ENCODE measurements at regions not wholly inside any gene's neighbourhood (a gene's known extent, or its start where the extent isn't known, plus 50 kb on each side); places are given as distances from the start of the nearest gene placed in this dataset.

- Histone ChIP-seq H3K9ac (replicated peaks; ENCODE audit: extremely low read depth, insufficient read depth, low read length) (no peak overlapping the region), H3K27ac (ENCODE audit: insufficient read depth, low read depth, low read length) (no peak overlapping the region), H2AFZ (ENCODE audit: low read depth, low read length) (no peak overlapping the region), H3K4me2 (ENCODE audit: insufficient read depth, low read length) (no peak overlapping the region), H3K79me2 (ENCODE audit: control insufficient read depth, insufficient read depth, low read length) (no peaks in the 10 kb centered on the region), H3K4me1 (ENCODE audit: control insufficient read depth, extremely low read depth, insufficient read depth, low read length) (no peaks in the 10 kb centered on the region), H4K20me1 (replicated peaks; ENCODE audit: control insufficient read depth, extremely low read depth, insufficient read depth, low read length) (no peaks in the 10 kb centered on the region), H3K9me1 (replicated peaks; ENCODE audit: control insufficient read depth, extremely low read depth, insufficient read depth, low read length) (no peaks in the 10 kb centered on the region), H3K27me3 (ENCODE audit: control insufficient read depth in 2 of 2, insufficient read depth in 2 of 2, low read length in 2 of 2) (no peaks in the 10 kb centered on the region), H3K36me3 (ENCODE audit: control insufficient read depth in 2 of 2, extremely low read depth in 1 of 2, insufficient read depth in 2 of 2, low read length in 2 of 2) (no peaks in the 10 kb centered on the region), H3K9me3 (replicated peaks; ENCODE audit: control insufficient read depth, insufficient read depth, low read length) (no peaks in the 10 kb centered on the region), H3K4me3 (replicated peaks in 1 of 3; ENCODE audit: insufficient read depth in 1 of 3, low read depth in 1 of 3, low read length in 3 of 3) (no peak overlapping the region)
- dilution Hi-C loops (cut with MboI; ENCODE audit: extremely low pct_ligation_motif_present, low sequenced_read_pairs): no loop called here
- CTCF ChIA-PET: interaction anchor here (1.3 to 1.8 kb wide), 2 partner anchors 19 to 23 kb away, joined by 5 read pairs; no protein-coding TSS in a partner anchor
- DNase-seq (ENCODE audit: low read depth, low spot score) (no peak), FAIRE-seq (no peak)
- intact Hi-C loops (cut with micrococcal nuclease): no loop called here
- TF ChIP-seq, protein P1, sequence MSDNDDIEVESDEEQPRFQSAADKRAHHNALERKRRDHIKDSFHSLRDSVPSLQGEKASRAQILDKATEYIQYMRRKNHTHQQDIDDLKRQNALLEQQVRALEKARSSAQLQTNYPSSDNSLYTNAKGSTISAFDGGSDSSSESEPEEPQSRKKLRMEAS (IDR thresholded peaks at IDR 0.05; ENCODE audit: insufficient read depth, insufficient read length): no peak
- TF ChIP-seq FOS (IDR thresholded peaks at IDR 0.05; ENCODE audit: borderline replicate concordance, insufficient read depth, low read length): no peak
- no peak for TF ChIP-seq JUN (IDR thresholded peaks at IDR 0.05; ENCODE audit: borderline replicate concordance, insufficient read depth, insufficient read length, low read depth)
- TF ChIP-seq POLR2A (IDR thresholded peaks at IDR 0.05; ENCODE audit: low read depth, low read length): no peak
- no peak for TF ChIP-seq GATA2 (IDR thresholded peaks at IDR 0.05; ENCODE audit: insufficient read depth, insufficient read length, low read depth, low read length)
- TF ChIP-seq POLR2AphosphoS5 (IDR thresholded peaks at IDR 0.05; ENCODE audit: insufficient read depth, low read depth, low read length): no peak
- no peak for TF ChIP-seq MYC (IDR thresholded peaks at IDR 0.05; ENCODE audit: low read depth, low read length)
- POLR2A ChIA-PET: no interaction called here
- BruUV-seq (replicated peaks): no TSS peak
These were observed 400.6 kb upstream of the CHST9 start for GRCh38 chr18:27585602-27586173.

GRCh38 chr18:27583466-27583865, 398.4 kb upstream of the CHST9 start:
- Histone ChIP-seq H3K27ac (ENCODE audit: insufficient read depth, low read depth, low read length) (no peak overlapping the region), H3K9me3 (replicated peaks; ENCODE audit: control insufficient read depth, insufficient read depth, low read length) (no peaks in the 10 kb centered on the region), H3K4me3 (replicated peaks in 1 of 3; ENCODE audit: insufficient read depth in 1 of 3, low read depth in 1 of 3, low read length in 3 of 3) (no peak overlapping the region), H3K9me1 (replicated peaks; ENCODE audit: control insufficient read depth, extremely low read depth, insufficient read depth, low read length) (no peaks in the 10 kb centered on the region), H3K9ac (replicated peaks; ENCODE audit: extremely low read depth, insufficient read depth, low read length) (no peak overlapping the region), H3K4me1 (ENCODE audit: control insufficient read depth, extremely low read depth, insufficient read depth, low read length) (no peaks in the 10 kb centered on the region), H3K4me2 (ENCODE audit: insufficient read depth, low read length) (no peak overlapping the region), H3K79me2 (ENCODE audit: control insufficient read depth, insufficient read depth, low read length) (no peaks in the 10 kb centered on the region), H4K20me1 (replicated peaks; ENCODE audit: control insufficient read depth, extremely low read depth, insufficient read depth, low read length) (no peaks in the 10 kb centered on the region), H3K27me3 (ENCODE audit: control insufficient read depth in 2 of 2, insufficient read depth in 2 of 2, low read length in 2 of 2) (no peaks in the 10 kb centered on the region), H2AFZ (ENCODE audit: low read depth, low read length) (no peak overlapping the region), H3K36me3 (ENCODE audit: control insufficient read depth in 2 of 2, extremely low read depth in 1 of 2, insufficient read depth in 2 of 2, low read length in 2 of 2) (no peaks in the 10 kb centered on the region)
- BruUV-seq (replicated peaks): no TSS peak
- TF ChIP-seq EZH2 (IDR thresholded peaks at IDR 0.05; ENCODE audit: borderline replicate concordance, low read depth, low read length, severe bottlenecking): no peak
- TF ChIP-seq POLR2AphosphoS5 (IDR thresholded peaks at IDR 0.05; ENCODE audit: insufficient read depth, low read depth, low read length): no peak
- no peak for TF ChIP-seq JUN (IDR thresholded peaks at IDR 0.05; ENCODE audit: borderline replicate concordance, insufficient read depth, insufficient read length, low read depth)
- no peak for TF ChIP-seq GATA2 (IDR thresholded peaks at IDR 0.05; ENCODE audit: insufficient read depth, insufficient read length, low read depth, low read length)
- TF ChIP-seq, protein P1 (IDR thresholded peaks at IDR 0.05; ENCODE audit: insufficient read depth, insufficient read length): no peak
- TF ChIP-seq MYC (IDR thresholded peaks at IDR 0.05; ENCODE audit: low read depth, low read length): no peak
- TF ChIP-seq, protein P2, sequence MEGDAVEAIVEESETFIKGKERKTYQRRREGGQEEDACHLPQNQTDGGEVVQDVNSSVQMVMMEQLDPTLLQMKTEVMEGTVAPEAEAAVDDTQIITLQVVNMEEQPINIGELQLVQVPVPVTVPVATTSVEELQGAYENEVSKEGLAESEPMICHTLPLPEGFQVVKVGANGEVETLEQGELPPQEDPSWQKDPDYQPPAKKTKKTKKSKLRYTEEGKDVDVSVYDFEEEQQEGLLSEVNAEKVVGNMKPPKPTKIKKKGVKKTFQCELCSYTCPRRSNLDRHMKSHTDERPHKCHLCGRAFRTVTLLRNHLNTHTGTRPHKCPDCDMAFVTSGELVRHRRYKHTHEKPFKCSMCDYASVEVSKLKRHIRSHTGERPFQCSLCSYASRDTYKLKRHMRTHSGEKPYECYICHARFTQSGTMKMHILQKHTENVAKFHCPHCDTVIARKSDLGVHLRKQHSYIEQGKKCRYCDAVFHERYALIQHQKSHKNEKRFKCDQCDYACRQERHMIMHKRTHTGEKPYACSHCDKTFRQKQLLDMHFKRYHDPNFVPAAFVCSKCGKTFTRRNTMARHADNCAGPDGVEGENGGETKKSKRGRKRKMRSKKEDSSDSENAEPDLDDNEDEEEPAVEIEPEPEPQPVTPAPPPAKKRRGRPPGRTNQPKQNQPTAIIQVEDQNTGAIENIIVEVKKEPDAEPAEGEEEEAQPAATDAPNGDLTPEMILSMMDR (IDR thresholded peaks at IDR 0.05; ENCODE audit: extremely low read depth in 1 of 2, insufficient read depth in 1 of 2, low read depth in 1 of 2, low read length in 2 of 2): no peak
- TF ChIP-seq FOS (IDR thresholded peaks at IDR 0.05; ENCODE audit: borderline replicate concordance, insufficient read depth, low read length): no peak
- no peak for TF ChIP-seq POLR2A (IDR thresholded peaks at IDR 0.05; ENCODE audit: low read depth, low read length)
- FAIRE-seq (no peak), DNase-seq (ENCODE audit: low read depth, low spot score) (no peak)
- intact Hi-C loops (cut with micrococcal nuclease): no loop called here
- ChIA-PET POLR2A (no interaction called here), CTCF (no interaction called here)
- dilution Hi-C loops (cut with MboI; ENCODE audit: extremely low pct_ligation_motif_present, low sequenced_read_pairs): no loop called here
